Stomach (tissue), 8 donors: ENCODE measurements at regions not wholly inside any gene's neighbourhood (a gene's known extent, or its start where the extent isn't known, plus 50 kb on each side); places are given as distances from the start of the nearest gene placed in this dataset.

Experiments
- DNase-seq, 2 donors: peaks; one replicate each; pipeline versions ENCODE4 v3.0.0 to v3.0.0-alpha.2; 2013 to 2019
- H3K27ac ChIP-seq, 5 donors: fragments of 200-600 bp in 4 of 5; sonication (generic) in 4 of 5; one replicate each; pipeline ENCODE4 v1.5.1; 2013 to 2019; ENCODE audit warnings: mild to moderate bottlenecking in 1 of 5, moderate library complexity in 1 of 5
- H3K27me3 ChIP-seq, 3 donors: fragments of 200-600 bp; sonication (generic); one replicate each; pipeline ENCODE4 v1.5.1; 2017 to 2019; ENCODE audit warnings: mixed run types in 1 of 3
- H3K36me3 ChIP-seq, 4 donors: fragments of 200-600 bp; sonication (generic); 1 replicate in 3 of 4; 2 replicates in 1 of 4; pipeline ENCODE4 v1.5.1; 2016 to 2019
- H3K4me1 ChIP-seq, 4 donors: fragments of 200-600 bp; sonication (generic); one replicate each; pipeline ENCODE4 v1.5.1; 2016 to 2019
- H3K4me3 ChIP-seq, 4 donors: fragments of 200-600 bp; sonication (generic) in 3 of 4; one replicate each; pipeline ENCODE4 v1.5.1; 2016 to 2019; ENCODE audit warnings: mild to moderate bottlenecking in 1 of 4
- H3K9me3 ChIP-seq, 4 donors: fragments of 200-600 bp; sonication (generic); one replicate each; pipeline ENCODE4 v1.5.1; 2016 to 2019
- CTCF ChIP-seq, 7 experiments: fragments of 450-650 bp in 4 of 7; fragments of 200-600 bp in 3 of 7; sonication (generic) in 3 of 7; IDR thresholded peaks; one replicate each; pipeline ENCODE4 v1.5.1; 2016 to 2019; ENCODE audit warnings: antibody characterized with exemption in 7 of 7, control low read depth in 2 of 7, mild to moderate bottlenecking in 1 of 7
- EP300 ChIP-seq: sonication (generic); formaldehyde crosslinking; IDR thresholded peaks from one replicate; pipeline ENCODE4 v1.6.1; 2017; ENCODE audit warnings: antibody characterized with exemption
- POLR2A ChIP-seq, 4 donors: fragments of 450-650 bp; IDR thresholded peaks; one replicate each; pipeline ENCODE4 v1.6.1; 2016; ENCODE audit warnings: antibody characterized with exemption in 4 of 4, control low read depth in 2 of 4, mild to moderate bottlenecking in 1 of 4, moderate library complexity in 1 of 4
- POLR2AphosphoS5 ChIP-seq, 3 donors: sonication (generic); formaldehyde crosslinking; IDR thresholded peaks; one replicate each; pipeline ENCODE4 v1.6.1; 2016; ENCODE audit warnings: antibody characterized with exemption in 3 of 3
- WGBS, 5 donors: extraction: QIAGEN DNeasy Blood & Tissue Kit in 3 of 5; methylation state at CpG; one replicate each; pipeline versions ENCODE4 v1.1.5 to v1.1.7; 2013 to 2018; 5-methylcytosine and 5-hydroxymethylcytosine counted together
- intact Hi-C: fragments of 100-400 bp; cut with DNase I; formaldehyde crosslinking; loops from one replicate; pipeline ENCODE4 v1.15.1; 2023; ENCODE audit warnings: low total_unique reads
- donor health status: healthy with polysubstance abuse.
- donor health status: Bipolar disorder and iron deficiency.
- donor health status: healthy.

- Histone ChIP-seq H3K4me1 (no peaks in the 10 kb centered on the region), H3K27me3 (no peaks in the 10 kb centered on the region), H3K9me3 (no peaks in the 10 kb centered on the region), H3K4me3 (no peak overlapping the region), H3K27ac (no peak overlapping the region), H3K36me3 (no peaks in the 10 kb centered on the region)
- TF ChIP-seq CTCF (IDR thresholded peaks at IDR 0.05), result no peak
- no peak for DNase-seq
- intact Hi-C loops, result no loop called here
These were observed 740.6 kb downstream of the KCNT2 start for GRCh38 chr1:195867638-195868037.

DNA sequence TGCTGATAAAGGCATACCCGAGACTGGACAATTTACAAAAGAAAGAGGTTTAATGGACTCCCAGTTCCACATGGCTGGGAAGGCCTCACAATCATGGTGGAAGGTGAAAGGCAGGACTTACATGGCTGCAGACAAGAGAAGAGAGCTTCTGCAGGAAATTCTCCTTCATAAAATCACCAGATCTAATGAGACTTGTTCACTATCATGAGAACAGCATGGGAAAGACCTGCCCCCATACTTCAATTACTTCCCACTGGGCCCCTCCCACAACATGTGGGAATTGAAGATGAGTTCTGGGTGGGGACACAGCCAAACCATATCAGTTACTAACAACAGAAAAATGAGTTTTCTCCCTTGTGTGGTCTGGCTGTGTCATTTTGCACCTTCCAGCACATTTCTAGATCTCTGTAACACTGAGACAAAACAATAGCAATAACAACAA, 741.4 kb downstream of the KCNT2 start:
- H3K4me3 ChIP-seq, result no peak overlapping the region
- no peak overlapping the region for H3K27ac ChIP-seq
- DNase-seq, result peak in 1 of 2 donors; percentile 1
- intact Hi-C loops, result no loop called here
- no peaks in the 10 kb centered on the region for H3K4me1 ChIP-seq
- H3K27me3 ChIP-seq, result no peaks in the 10 kb centered on the region
- no peak for TF ChIP-seq EP300
- TF ChIP-seq CTCF (IDR thresholded peaks at IDR 0.05), result no peak
- TF ChIP-seq POLR2AphosphoS5 (IDR thresholded peaks at IDR 0.05), result no peak
- TF ChIP-seq POLR2A (IDR thresholded peaks at IDR 0.05), result no peak
- H3K9me3 ChIP-seq, result no peaks in the 10 kb centered on the region
- H3K36me3 ChIP-seq, result no peaks in the 10 kb centered on the region
- 29 to 76% (median 58%) methylated on average over 1 of the region's 1 CpG for WGBS, 5 donors

GRCh38 chr1:195866091-195866780, 742.0 kb downstream of the KCNT2 start:
- H3K4me3 ChIP-seq, result no peak overlapping the region
- no peaks in the 10 kb centered on the region for H3K27me3 ChIP-seq
- H3K9me3 ChIP-seq, result no peaks in the 10 kb centered on the region
- WGBS, 5 donors, result 62 to 69% (median 66%) methylated on average over 6 of the region's 6 CpGs
- H3K36me3 ChIP-seq, result no peaks in the 10 kb centered on the region
- DNase-seq, result peak in 1 of 2 donors; percentile 6
- H3K27ac ChIP-seq, result no peak overlapping the region
- no peak for TF ChIP-seq POLR2AphosphoS5 (IDR thresholded peaks at IDR 0.05)
- no peak for TF ChIP-seq EP300
- no peak for TF ChIP-seq POLR2A (IDR thresholded peaks at IDR 0.05)
- no peak for TF ChIP-seq CTCF (IDR thresholded peaks at IDR 0.05)
- intact Hi-C loops, result no loop called here
- H3K4me1 ChIP-seq, result no peaks in the 10 kb centered on the region

- Histone ChIP-seq H3K36me3 (no peaks in the 10 kb centered on the region), H3K27me3 (no peaks in the 10 kb centered on the region), H3K9me3 (no peaks in the 10 kb centered on the region), H3K4me3 (no peak overlapping the region), H3K27ac (no peak overlapping the region), H3K4me1 (no peaks in the 10 kb centered on the region)
- intact Hi-C loops, result no loop called here
- 77 to 84% (median 79%) methylated on average over 2 of the region's 2 CpGs for WGBS, 5 donors
- DNase-seq, result no peak
- no peak for TF ChIP-seq CTCF (IDR thresholded peaks at IDR 0.05)
- TF ChIP-seq EP300, result no peak
- no peak for TF ChIP-seq POLR2AphosphoS5 (IDR thresholded peaks at IDR 0.05)
- no peak for TF ChIP-seq POLR2A (IDR thresholded peaks at IDR 0.05)
These were observed 756.4 kb downstream of the KCNT2 start for GRCh38 chr1:195851804-195852203.
